Activated naive CD8-positive, alpha-beta T cell treated with anti-CD3 and anti-CD28 coated beads, Interleukin-2, amount 50 U/mL, for 24 hours (primary cell): ENCODE measurements at regions not wholly inside any gene's neighbourhood (a gene's known extent, or its start where the extent isn't known, plus 50 kb on each side); places are given as distances from the start of the nearest gene placed in this dataset.

Source experiments
- ATAC-seq: fragments of 150-1000 bp; cut with Tn5 transposase; one replicate; pipeline ENCODE4 v1.10.0; 2021
- DNase-seq: peaks from one replicate; pipeline ENCODE4 v3.0.0; 2021
- H3K27ac Mint-ChIP-seq: one replicate; pipeline ENCODE4 v1.8.0; 2021; ENCODE audit warnings: mild to moderate bottlenecking, mixed read lengths
- H3K27me3 Mint-ChIP-seq: one replicate; pipeline ENCODE4 v1.8.0; 2021; ENCODE audit warnings: mixed read lengths
- H3K36me3 Mint-ChIP-seq: one replicate; pipeline ENCODE4 v1.8.0; 2021; ENCODE audit warnings: low read depth, mixed read lengths
- H3K4me1 Mint-ChIP-seq: one replicate; pipeline ENCODE4 v1.8.0; 2021; ENCODE audit warnings: mixed read lengths
- H3K4me3 Mint-ChIP-seq: one replicate; pipeline ENCODE4 v1.8.0; 2021; ENCODE audit warnings: mild to moderate bottlenecking, moderate library complexity, mixed read lengths
- H3K9me3 Mint-ChIP-seq: one replicate; pipeline ENCODE4 v1.8.0; 2021; ENCODE audit warnings: mixed read lengths

GRCh38 chr7:46900312-46901263 is 681.3 kb downstream of the TNS3 start:
- H3K27me3 Mint-ChIP-seq: no peaks in the 10 kb centered on the region
- H3K4me3 Mint-ChIP-seq: no peak overlapping the region
- no peaks in the 10 kb centered on the region for H3K4me1 Mint-ChIP-seq
- H3K36me3 Mint-ChIP-seq: no peaks in the 10 kb centered on the region
- no peak overlapping the region for H3K27ac Mint-ChIP-seq
- DNase-seq (no peak), ATAC-seq (no peak)
- H3K9me3 Mint-ChIP-seq: peaks cover 14% of the 10 kb centered on the region

- no peaks in the 10 kb centered on the region for H3K27me3 Mint-ChIP-seq
- H3K4me1 Mint-ChIP-seq: no peaks in the 10 kb centered on the region
- H3K36me3 Mint-ChIP-seq: no peaks in the 10 kb centered on the region
- DNase-seq (no peak), ATAC-seq (no peak)
- H3K27ac Mint-ChIP-seq: no peak overlapping the region
- peaks cover 14% of the 10 kb centered on the region for H3K9me3 Mint-ChIP-seq
- no peak overlapping the region for H3K4me3 Mint-ChIP-seq
These were observed 684.5 kb downstream of the TNS3 start for GRCh38 chr7:46897381-46897780.

DNA sequence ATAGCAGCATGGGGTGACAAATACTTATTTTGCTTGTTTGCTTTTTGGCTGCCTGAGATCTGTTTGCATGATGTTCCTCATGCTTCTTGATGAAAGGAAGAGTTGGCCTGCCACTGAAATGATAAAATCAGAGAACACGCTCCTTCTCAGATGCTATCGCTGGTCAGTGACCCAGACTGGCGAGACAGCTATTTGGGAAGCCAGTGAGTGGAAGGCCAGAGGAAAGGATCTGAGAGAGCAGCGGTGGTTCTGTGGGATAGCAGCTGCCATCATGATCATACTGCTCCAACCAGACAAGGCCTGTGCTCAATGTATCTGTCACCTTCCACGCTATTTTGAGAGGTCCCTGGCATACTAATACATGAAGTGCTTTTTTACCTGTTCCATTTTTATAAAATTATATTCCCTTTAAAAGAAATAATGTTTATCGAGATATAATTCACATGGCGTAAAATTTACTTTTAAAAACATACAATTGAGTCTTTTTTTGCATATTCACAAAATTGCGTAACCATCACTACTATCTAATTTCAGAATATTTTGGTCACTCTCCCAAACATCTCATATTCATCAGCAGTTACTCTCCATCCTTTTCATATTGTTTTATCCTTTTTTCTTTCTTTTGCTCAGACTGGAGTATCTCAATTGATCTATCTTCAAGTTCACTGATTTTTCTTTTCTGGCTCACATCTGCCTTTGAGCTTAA is 695.1 kb downstream of the TNS3 start:
- Mint-ChIP-seq H3K27ac (no peak overlapping the region), H3K36me3 (no peaks in the 10 kb centered on the region), H3K27me3 (no peaks in the 10 kb centered on the region), H3K9me3 (peaks cover 31% of the 10 kb centered on the region), H3K4me1 (no peaks in the 10 kb centered on the region), H3K4me3 (no peak overlapping the region)
- no peak for ATAC-seq
- no peak for DNase-seq

GRCh38 chr7:46885167-46885566 is 696.7 kb downstream of the TNS3 start:
- H3K4me1 Mint-ChIP-seq: no peaks in the 10 kb centered on the region
- H3K36me3 Mint-ChIP-seq: no peaks in the 10 kb centered on the region
- peaks cover 19% of the 10 kb centered on the region for H3K9me3 Mint-ChIP-seq
- H3K27ac Mint-ChIP-seq: no peak overlapping the region
- no peaks in the 10 kb centered on the region for H3K27me3 Mint-ChIP-seq
- DNase-seq (no peak), ATAC-seq (no peak)
- no peak overlapping the region for H3K4me3 Mint-ChIP-seq

GRCh38 chr7:46881507-46882127 is 700.3 kb downstream of the TNS3 start:
- DNase-seq (no peak), ATAC-seq (no peak)
- Mint-ChIP-seq H3K36me3 (no peaks in the 10 kb centered on the region), H3K9me3 (peaks cover 12% of the 10 kb centered on the region), H3K27ac (no peak overlapping the region), H3K4me3 (no peak overlapping the region), H3K27me3 (no peaks in the 10 kb centered on the region), H3K4me1 (no peaks in the 10 kb centered on the region)

DNA sequence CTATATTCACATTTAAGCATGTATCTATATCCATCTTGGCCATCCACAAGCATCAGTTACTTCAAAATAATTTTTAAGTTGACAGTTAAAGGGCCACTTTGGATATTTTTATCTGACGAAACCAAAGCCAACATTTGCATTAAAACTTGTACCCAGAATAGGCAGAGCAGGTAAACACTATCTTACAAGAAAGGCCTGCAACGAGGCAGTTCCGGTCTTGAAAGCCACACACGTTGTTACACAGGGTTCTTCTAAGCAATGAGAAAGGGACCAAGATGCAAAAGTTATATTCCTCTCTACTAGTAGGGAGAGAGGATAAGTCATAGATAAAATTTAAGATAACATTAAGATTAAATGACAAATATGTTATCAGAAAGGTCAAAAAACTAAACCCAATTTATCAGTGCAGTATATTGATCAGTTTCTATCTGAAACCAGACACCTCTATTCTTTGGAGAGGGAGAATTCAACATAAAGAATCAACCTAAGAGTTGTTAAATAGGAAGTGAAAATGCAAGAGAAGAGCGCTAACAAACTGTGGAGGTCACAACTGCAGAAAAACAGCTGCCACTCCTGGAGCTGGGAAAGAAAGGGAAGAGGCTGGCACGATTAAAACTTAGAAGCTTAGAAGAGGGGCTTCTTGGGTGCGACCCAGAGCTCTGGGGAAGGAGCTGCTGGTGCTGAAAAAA is 701.3 kb downstream of the TNS3 start:
- Mint-ChIP-seq H3K4me3 (no peak overlapping the region), H3K36me3 (no peaks in the 10 kb centered on the region), H3K27me3 (no peaks in the 10 kb centered on the region), H3K9me3 (peaks cover 9% of the 10 kb centered on the region), H3K4me1 (no peaks in the 10 kb centered on the region), H3K27ac (no peak overlapping the region)
- no peak for ATAC-seq
- no peak for DNase-seq

GRCh38 chr7:46879783-46880182 is 702.1 kb downstream of the TNS3 start:
- Mint-ChIP-seq H3K27me3 (no peaks in the 10 kb centered on the region), H3K4me1 (no peaks in the 10 kb centered on the region), H3K27ac (no peak overlapping the region), H3K36me3 (no peaks in the 10 kb centered on the region), H3K9me3 (peaks cover 8% of the 10 kb centered on the region), H3K4me3 (no peak overlapping the region)
- DNase-seq (no peak), ATAC-seq (no peak)

DNA sequence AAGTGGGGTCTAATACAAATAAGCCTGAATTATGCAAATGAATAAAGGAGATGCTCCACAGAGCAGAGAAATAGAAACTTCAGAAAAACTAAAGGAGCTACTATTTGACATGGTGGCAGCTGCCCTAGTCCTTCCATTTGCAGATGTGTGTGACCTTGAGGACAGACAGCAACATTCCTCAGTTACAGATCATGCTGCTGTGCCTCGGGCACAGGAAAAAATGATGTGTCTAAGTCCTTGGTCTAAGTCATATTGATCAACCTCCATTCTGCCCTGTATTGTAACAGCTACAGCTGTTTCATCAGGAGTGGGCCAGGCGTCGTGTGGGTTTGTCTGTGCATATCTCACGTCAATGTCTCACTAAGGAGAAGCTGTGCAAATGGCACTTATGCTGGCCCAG is 710.4 kb downstream of the TNS3 start:
- DNase-seq (no peak), ATAC-seq (no peak)
- Mint-ChIP-seq H3K36me3 (no peaks in the 10 kb centered on the region), H3K27me3 (no peaks in the 10 kb centered on the region), H3K9me3 (peaks cover 9% of the 10 kb centered on the region), H3K4me1 (no peaks in the 10 kb centered on the region), H3K27ac (no peak overlapping the region), H3K4me3 (no peak overlapping the region)

DNA sequence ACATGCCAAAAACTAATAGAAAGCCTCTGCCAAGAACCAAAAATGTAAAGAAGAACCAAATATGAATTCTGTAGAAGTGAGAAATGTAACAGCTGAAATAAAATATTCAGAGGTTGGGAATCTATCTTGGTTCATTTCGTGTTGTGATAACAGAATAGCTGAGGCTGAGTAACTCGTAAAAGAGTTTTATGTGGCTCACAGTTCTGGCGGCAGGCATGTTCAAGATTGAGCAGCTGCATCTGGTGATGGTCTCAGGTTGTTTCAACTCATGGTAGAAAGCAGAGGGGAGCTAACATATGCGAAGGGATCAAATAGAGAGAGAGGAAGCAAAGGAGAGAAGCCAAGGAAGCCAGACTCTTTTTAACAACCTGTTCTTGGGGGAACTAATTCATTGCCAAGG is 717.2 kb downstream of the TNS3 start:
- Mint-ChIP-seq H3K27ac (no peak overlapping the region), H3K27me3 (no peaks in the 10 kb centered on the region), H3K4me1 (no peaks in the 10 kb centered on the region), H3K36me3 (no peaks in the 10 kb centered on the region), H3K4me3 (no peak overlapping the region), H3K9me3 (peaks cover 18% of the 10 kb centered on the region)
- DNase-seq: no peak
- no peak for ATAC-seq

- ATAC-seq (no peak), DNase-seq (no peak)
- Mint-ChIP-seq H3K27ac (no peak overlapping the region), H3K36me3 (no peaks in the 10 kb centered on the region), H3K9me3 (peaks cover 19% of the 10 kb centered on the region), H3K27me3 (no peaks in the 10 kb centered on the region), H3K4me3 (no peak overlapping the region), H3K4me1 (no peaks in the 10 kb centered on the region)
These were observed 721.9 kb downstream of the TNS3 start for GRCh38 chr7:46859963-46860475.

DNA sequence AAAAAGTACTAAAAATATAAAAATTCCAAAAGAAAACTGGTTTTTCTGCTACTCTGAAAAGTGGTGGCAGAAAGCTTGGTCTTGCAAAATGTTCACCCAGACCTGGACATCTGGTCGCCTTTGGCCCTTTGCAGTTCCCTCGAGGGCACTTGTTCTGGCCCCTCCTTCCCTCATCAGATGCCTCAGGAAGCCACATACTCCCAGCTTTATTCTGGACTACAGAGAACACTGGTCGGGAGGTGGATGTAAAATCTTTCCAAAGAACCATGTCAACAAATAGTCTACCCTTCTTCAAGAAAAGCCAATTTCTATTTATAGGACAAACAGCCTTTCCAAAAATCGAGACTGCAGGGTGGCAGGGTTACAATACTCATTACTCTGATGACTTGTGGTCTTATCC is 726.1 kb downstream of the TNS3 start:
- Mint-ChIP-seq H3K36me3 (no peaks in the 10 kb centered on the region), H3K4me3 (no peak overlapping the region), H3K4me1 (no peaks in the 10 kb centered on the region), H3K27ac (no peak overlapping the region), H3K27me3 (no peaks in the 10 kb centered on the region), H3K9me3 (peaks cover 13% of the 10 kb centered on the region)
- no peak for DNase-seq
- no peak for ATAC-seq

- H3K4me3 Mint-ChIP-seq: no peak overlapping the region
- H3K27ac Mint-ChIP-seq: no peak overlapping the region
- H3K27me3 Mint-ChIP-seq: no peaks in the 10 kb centered on the region
- no peak for ATAC-seq
- no peaks in the 10 kb centered on the region for H3K4me1 Mint-ChIP-seq
- DNase-seq: no peak
- no peaks in the 10 kb centered on the region for H3K36me3 Mint-ChIP-seq
- H3K9me3 Mint-ChIP-seq: peaks cover 7% of the 10 kb centered on the region
These were observed 726.9 kb downstream of the TNS3 start for GRCh38 chr7:46854958-46855473.

- no peaks in the 10 kb centered on the region for H3K36me3 Mint-ChIP-seq
- H3K9me3 Mint-ChIP-seq: peaks cover 5% of the 10 kb centered on the region
- DNase-seq: no peak
- H3K4me1 Mint-ChIP-seq: no peaks in the 10 kb centered on the region
- no peak overlapping the region for H3K27ac Mint-ChIP-seq
- no peaks in the 10 kb centered on the region for H3K27me3 Mint-ChIP-seq
- no peak overlapping the region for H3K4me3 Mint-ChIP-seq
- no peak for ATAC-seq
These were observed 728.5 kb downstream of the TNS3 start for GRCh38 chr7:46853451-46853850.

DNA sequence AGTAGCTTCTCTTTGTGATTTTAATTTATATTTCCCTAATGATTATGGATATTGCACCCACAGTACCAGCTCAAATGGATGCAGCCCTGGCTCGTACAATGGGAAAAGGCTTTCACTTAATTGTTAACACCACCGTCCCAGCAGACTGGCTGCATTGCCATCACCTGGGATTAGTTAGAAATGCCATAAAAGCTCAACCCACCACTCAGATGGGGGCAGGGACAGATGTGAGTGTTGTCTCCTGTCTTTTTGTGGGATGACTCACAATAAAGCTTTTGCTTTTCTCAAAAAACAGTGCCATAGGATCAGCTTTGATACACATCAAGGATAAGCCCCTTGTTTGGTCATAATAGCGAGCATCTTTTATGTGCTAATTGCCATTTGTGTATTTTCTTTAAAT is 729.1 kb downstream of the TNS3 start:
- no peaks in the 10 kb centered on the region for H3K36me3 Mint-ChIP-seq
- no peaks in the 10 kb centered on the region for H3K27me3 Mint-ChIP-seq
- H3K9me3 Mint-ChIP-seq: peaks cover 3% of the 10 kb centered on the region
- H3K4me3 Mint-ChIP-seq: no peak overlapping the region
- no peaks in the 10 kb centered on the region for H3K4me1 Mint-ChIP-seq
- ATAC-seq (no peak), DNase-seq (no peak)
- H3K27ac Mint-ChIP-seq: no peak overlapping the region
